IgD-negative memory B cell (primary cell): ENCODE measurements at regions not wholly inside any gene's neighbourhood (a gene's known extent, or its start where the extent isn't known, plus 50 kb on each side); places are given as distances from the start of the nearest gene placed in this dataset.

Experiments used
- H3K27ac Mint-ChIP-seq, 3 donors: one replicate each; pipeline ENCODE4 v1.8.0; 2020 to 2022; ENCODE audit warnings: mild to moderate bottlenecking in 3 of 3, mixed read lengths in 3 of 3, moderate library complexity in 1 of 3
- H3K27me3 Mint-ChIP-seq: one replicate; pipeline ENCODE4 v1.8.0; 2021; ENCODE audit warnings: mixed read lengths
- H3K36me3 Mint-ChIP-seq: one replicate; pipeline ENCODE4 v1.8.0; 2020; ENCODE audit warnings: mild to moderate bottlenecking, mixed read lengths
- H3K4me1 Mint-ChIP-seq, 3 donors: one replicate each; pipeline ENCODE4 v1.8.0; 2020 to 2022; ENCODE audit warnings: mixed read lengths in 3 of 3, mild to moderate bottlenecking in 1 of 3
- H3K4me3 Mint-ChIP-seq, 4 donors: one replicate each; pipeline ENCODE4 v1.8.0; 2020 to 2022; ENCODE audit warnings: mild to moderate bottlenecking in 4 of 4, mixed read lengths in 4 of 4, moderate library complexity in 3 of 4
- H3K9me3 Mint-ChIP-seq, 3 donors: one replicate each; pipeline ENCODE4 v1.8.0; 2020 to 2021; ENCODE audit warnings: mixed read lengths in 3 of 3, mild to moderate bottlenecking in 1 of 3

- H3K9me3 Mint-ChIP-seq: peaks cover 0 to 3% (median 0%) of the 10 kb centered on the region in 3 donors
- H3K4me1 Mint-ChIP-seq: no peaks in the 10 kb centered on the region
- no peak overlapping the region for H3K4me3 Mint-ChIP-seq
- peaks cover 3% of the 10 kb centered on the region for H3K27me3 Mint-ChIP-seq
- H3K27ac Mint-ChIP-seq: no peak overlapping the region
- H3K36me3 Mint-ChIP-seq: no peaks in the 10 kb centered on the region
Measured at GRCh38 chr5:156125118-156125517, 201.8 kb upstream of the SGCD start.

- H3K27me3 Mint-ChIP-seq: no peaks in the 10 kb centered on the region
- H3K36me3 Mint-ChIP-seq: no peaks in the 10 kb centered on the region
- H3K4me3 Mint-ChIP-seq: no peak overlapping the region
- H3K4me1 Mint-ChIP-seq: no peaks in the 10 kb centered on the region
- H3K27ac Mint-ChIP-seq: no peak overlapping the region
- peaks cover 0 to 3% (median 0%) of the 10 kb centered on the region in 3 donors for H3K9me3 Mint-ChIP-seq
Measured at GRCh38 chr5:156126716-156127115, 200.2 kb upstream of the SGCD start.

- no peaks in the 10 kb centered on the region for H3K9me3 Mint-ChIP-seq
- H3K27ac Mint-ChIP-seq: no peak overlapping the region
- H3K4me1 Mint-ChIP-seq: no peaks in the 10 kb centered on the region
- H3K27me3 Mint-ChIP-seq: no peaks in the 10 kb centered on the region
- H3K4me3 Mint-ChIP-seq: no peak overlapping the region
- H3K36me3 Mint-ChIP-seq: no peaks in the 10 kb centered on the region
Measured at GRCh38 chr5:156128026-156128425, 198.9 kb upstream of the SGCD start.

GRCh38 chr5:156134216-156134615 lies 192.7 kb upstream of the SGCD start:
- no peak overlapping the region for H3K27ac Mint-ChIP-seq

GRCh38 chr5:156135531-156135930 lies 191.4 kb upstream of the SGCD start:
- Mint-ChIP-seq H3K27me3 (no peaks in the 10 kb centered on the region), H3K4me3 (no peak overlapping the region), H3K27ac (no peak overlapping the region), H3K36me3 (peaks cover 2% of the 10 kb centered on the region), H3K9me3 (peaks cover 0 to 2% (median 0%) of the 10 kb centered on the region in 3 donors), H3K4me1 (no peaks in the 10 kb centered on the region)

More at GRCh38 chr5:156134216-156134615, 192.7 kb upstream of the SGCD start:
- no peaks in the 10 kb centered on the region for H3K4me1 Mint-ChIP-seq
- H3K27me3 Mint-ChIP-seq: no peaks in the 10 kb centered on the region
- no peak overlapping the region for H3K4me3 Mint-ChIP-seq
- peaks cover 0 to 2% (median 0%) of the 10 kb centered on the region in 3 donors for H3K9me3 Mint-ChIP-seq
- no peaks in the 10 kb centered on the region for H3K36me3 Mint-ChIP-seq

GRCh38 chr5:156137071-156137869 lies 189.7 kb upstream of the SGCD start:
- Mint-ChIP-seq H3K27ac (no peak overlapping the region), H3K4me3 (no peak overlapping the region), H3K36me3 (peaks cover 2% of the 10 kb centered on the region), H3K9me3 (peaks cover 0 to 3% (median 2%) of the 10 kb centered on the region in 3 donors), H3K27me3 (no peaks in the 10 kb centered on the region), H3K4me1 (no peaks in the 10 kb centered on the region)

GRCh38 chr5:156142867-156143266 lies 184.1 kb upstream of the SGCD start:
- Mint-ChIP-seq H3K27ac (no peak overlapping the region), H3K36me3 (peaks cover 2% of the 10 kb centered on the region), H3K4me3 (no peak overlapping the region), H3K9me3 (peaks cover 2 to 11% (median 3%) of the 10 kb centered on the region in 3 donors), H3K27me3 (peaks cover under 1% of the 10 kb centered on the region), H3K4me1 (no peaks in the 10 kb centered on the region)

GRCh38 chr5:156147261-156147943 lies 179.6 kb upstream of the SGCD start:
- no peak overlapping the region for H3K4me3 Mint-ChIP-seq
- H3K27ac Mint-ChIP-seq: no peak overlapping the region
- peaks cover 2 to 8% (median 3%) of the 10 kb centered on the region in 3 donors for H3K9me3 Mint-ChIP-seq
- peaks cover 1% of the 10 kb centered on the region for H3K27me3 Mint-ChIP-seq
- no peaks in the 10 kb centered on the region for H3K36me3 Mint-ChIP-seq
- no peaks in the 10 kb centered on the region for H3K4me1 Mint-ChIP-seq

GRCh38 chr5:156147944-156148285 lies 179.0 kb upstream of the SGCD start:
- no peak overlapping the region for H3K4me3 Mint-ChIP-seq
- H3K36me3 Mint-ChIP-seq: no peaks in the 10 kb centered on the region
- peaks cover 2 to 3% (median 3%) of the 10 kb centered on the region in 3 donors for H3K9me3 Mint-ChIP-seq
- H3K27me3 Mint-ChIP-seq: peaks cover 1% of the 10 kb centered on the region
- H3K4me1 Mint-ChIP-seq: no peaks in the 10 kb centered on the region
- no peak overlapping the region for H3K27ac Mint-ChIP-seq

- Mint-ChIP-seq H3K27ac (no peak overlapping the region), H3K4me3 (no peak overlapping the region)
Measured at GRCh38 chr5:156148301-156148700, 178.7 kb upstream of the SGCD start.

GRCh38 chr5:156149213-156149612 lies 177.8 kb upstream of the SGCD start:
- peaks cover 0 to 3% (median 2%) of the 10 kb centered on the region in 3 donors for H3K9me3 Mint-ChIP-seq

More at GRCh38 chr5:156148301-156148700, 178.7 kb upstream of the SGCD start:
- Mint-ChIP-seq H3K27me3 (peaks cover 1% of the 10 kb centered on the region), H3K36me3 (no peaks in the 10 kb centered on the region), H3K9me3 (peaks cover 0 to 3% (median 2%) of the 10 kb centered on the region in 3 donors), H3K4me1 (no peaks in the 10 kb centered on the region)

GRCh38 chr5:156153602-156154001 lies 173.4 kb upstream of the SGCD start:
- no peaks in the 10 kb centered on the region for H3K27me3 Mint-ChIP-seq
- peaks cover 0 to 3% (median 0%) of the 10 kb centered on the region in 3 donors for H3K9me3 Mint-ChIP-seq
- peaks cover 0 to 3% (median 0%) of the 10 kb centered on the region in 3 donors for H3K4me1 Mint-ChIP-seq
- no peak overlapping the region for H3K4me3 Mint-ChIP-seq
- no peak overlapping the region for H3K27ac Mint-ChIP-seq
- H3K36me3 Mint-ChIP-seq: no peaks in the 10 kb centered on the region

More at GRCh38 chr5:156149213-156149612, 177.8 kb upstream of the SGCD start:
- Mint-ChIP-seq H3K27ac (no peak overlapping the region), H3K27me3 (peaks cover 1% of the 10 kb centered on the region), H3K4me1 (no peaks in the 10 kb centered on the region), H3K36me3 (no peaks in the 10 kb centered on the region), H3K4me3 (no peak overlapping the region)

GRCh38 chr5:156154757-156155156 lies 172.2 kb upstream of the SGCD start:
- H3K36me3 Mint-ChIP-seq: no peaks in the 10 kb centered on the region
- H3K9me3 Mint-ChIP-seq: peaks cover 0 to 1% (median 0%) of the 10 kb centered on the region in 3 donors
- H3K4me1 Mint-ChIP-seq: peaks cover 0 to 3% (median 0%) of the 10 kb centered on the region in 3 donors
- H3K27ac Mint-ChIP-seq: no peak overlapping the region
- no peaks in the 10 kb centered on the region for H3K27me3 Mint-ChIP-seq
- no peak overlapping the region for H3K4me3 Mint-ChIP-seq

GRCh38 chr5:156155598-156155997 lies 171.4 kb upstream of the SGCD start:
- H3K9me3 Mint-ChIP-seq: peaks cover 0 to 1% (median 0%) of the 10 kb centered on the region in 3 donors
- H3K4me1 Mint-ChIP-seq: peaks cover 0 to 3% (median 0%) of the 10 kb centered on the region in 3 donors
- H3K4me3 Mint-ChIP-seq: no peak overlapping the region
- H3K27ac Mint-ChIP-seq: no peak overlapping the region
- H3K36me3 Mint-ChIP-seq: no peaks in the 10 kb centered on the region
- H3K27me3 Mint-ChIP-seq: no peaks in the 10 kb centered on the region

GRCh38 chr5:156164306-156164705 lies 162.7 kb upstream of the SGCD start:
- Mint-ChIP-seq H3K27me3 (peaks cover 1% of the 10 kb centered on the region), H3K4me1 (no peaks in the 10 kb centered on the region), H3K36me3 (no peaks in the 10 kb centered on the region), H3K27ac (no peak overlapping the region), H3K9me3 (no peaks in the 10 kb centered on the region), H3K4me3 (no peak overlapping the region)
